ENCODE measurements at regions not wholly inside any gene's neighbourhood (a gene's known extent, or its start where the extent isn't known, plus 50 kb on each side); places are given as distances from the start of the nearest gene placed in this dataset.

- intact Hi-C loops (cut with micrococcal nuclease): no loop called here
Measured at GRCh38 chr3:150128126-150128525, 157.4 kb upstream of the PFN2 start.

More at GRCh38 chr3:150128126-150128525, 157.4 kb upstream of the PFN2 start:
- no peaks in the 10 kb centered on the region for H3K9me3 ChIP-seq (ENCODE audit: control insufficient read depth in 1 of 2, insufficient read depth in 1 of 2, low read depth in 1 of 2, low read length in 2 of 2)
- H3K79me2 ChIP-seq (ENCODE audit: insufficient read depth, low read length): no peaks in the 10 kb centered on the region
- no peak overlapping the region for H3K4me2 ChIP-seq (ENCODE audit: low read length)
- no peaks in the 10 kb centered on the region for H4K20me1 ChIP-seq (ENCODE audit: insufficient read depth)
- H3K27ac ChIP-seq (ENCODE audit: low read depth, low read length): no peak overlapping the region
- no peak overlapping the region for H3K4me3 ChIP-seq (replicated peaks in 1 of 2; ENCODE audit: low read depth in 1 of 2, low read length in 2 of 2)
- no peaks in the 10 kb centered on the region for H3K36me3 ChIP-seq (ENCODE audit: control insufficient read depth in 1 of 2, insufficient read depth in 2 of 2, low read length in 2 of 2)
- no peak overlapping the region for H3K9ac ChIP-seq (ENCODE audit: low read length)
- no peak overlapping the region for H2AFZ ChIP-seq (ENCODE audit: low read depth, low read length, poor library complexity, severe bottlenecking)
- no peaks in the 10 kb centered on the region for H3K9me2 ChIP-seq (ENCODE audit: insufficient read depth)
- no peaks in the 10 kb centered on the region for H3K4me1 ChIP-seq (ENCODE audit: control insufficient read depth in 1 of 2, insufficient read depth in 2 of 2, low read length in 2 of 2)
- H3K27me3 ChIP-seq (ENCODE audit: insufficient read depth, low read length): no peaks in the 10 kb centered on the region
- no TSS peak for BruUV-seq (replicated peaks)
- no peak for ATAC-seq
- ChIA-PET CTCF (no interaction called here), RAD21 (ENCODE audit: low non-redundant PET in 1 of 2, low total read pairs in 2 of 2, uncharacterized antibody in 2 of 2, unreplicated experiment in 2 of 2) (no interaction called here), POLR2A (no interaction called here)
- TF ChIP-seq TCF7L2 (IDR thresholded peaks at IDR 0.05; ENCODE audit: borderline replicate concordance, extremely low read depth, insufficient read depth, insufficient read length): no peak
- TF ChIP-seq CTCF (IDR thresholded peaks at IDR 0.05 in 2 of 3, conservative IDR thresholded peaks at IDR 0.05 in 1 of 3; ENCODE audit: borderline replicate concordance in 1 of 3, insufficient read depth in 1 of 3, low read depth in 2 of 3, low read length in 2 of 3): no peak
- no peak for TF ChIP-seq SP1 (IDR thresholded peaks at IDR 0.05; ENCODE audit: low read depth)
- TF ChIP-seq SIN3A (IDR thresholded peaks at IDR 0.05; ENCODE audit: low read depth): no peak
- TF ChIP-seq ZFX (IDR thresholded peaks at IDR 0.05): no peak
- no peak for TF ChIP-seq EGR1 (IDR thresholded peaks at IDR 0.05; ENCODE audit: low read depth)
- TF ChIP-seq CBX3 (IDR thresholded peaks at IDR 0.05; ENCODE audit: low read depth): no peak
- TF ChIP-seq MAX (IDR thresholded peaks at IDR 0.05): no peak
- TF ChIP-seq ZNF274 (IDR thresholded peaks at IDR 0.05; ENCODE audit: low read depth, low read length): no peak
- TF ChIP-seq ELF1 (IDR thresholded peaks at IDR 0.05; ENCODE audit: borderline replicate concordance, low read depth): no peak
- no peak for TF ChIP-seq JUND (IDR thresholded peaks at IDR 0.05)
- no peak for TF ChIP-seq POLR2A (IDR thresholded peaks at IDR 0.05; ENCODE audit: borderline replicate concordance, extremely low read depth, insufficient read depth, insufficient read length)
- no peak for TF ChIP-seq FOSL1 (IDR thresholded peaks at IDR 0.05; ENCODE audit: low read depth)
- no peak for TF ChIP-seq RAD21 (IDR thresholded peaks at IDR 0.05; ENCODE audit: low read depth)
- no peak for DNase-seq (ENCODE audit: low read depth, low spot score)

Data from HCT116 (cell line).